Calu3 (cell line): ENCODE measurements at regions not wholly inside any gene's neighbourhood (a gene's known extent, or its start where the extent isn't known, plus 50 kb on each side); places are given as distances from the start of the nearest gene placed in this dataset.

ENCODE experiments used
- BruUV-seq: library from RNA; stranded (reverse); fragments of 400-500 nt; replicated peaks from 2 replicates; lab custom pipeline; 2021; lab: Mats Ljungman, UMichigan
- CTCF ChIA-PET: fragments of 300-600 bp; sonication (Branson Sonifier 250); formaldehyde crosslinking; loops from one replicate; lab custom pipeline; 2022; ENCODE audit warnings: antibody characterized with exemption; lab: Charles Lee
- DNase-seq: peaks from one replicate; pipeline ENCODE4 v3.0.0; 2022
- H3K27ac Mint-ChIP-seq: one replicate; pipeline ENCODE4 v1.8.0; 2022; ENCODE audit warnings: mixed read lengths; ENCODE audit not compliant: unreplicated experiment
- H3K27me3 Mint-ChIP-seq: one replicate; pipeline ENCODE4 v1.8.0; 2022; ENCODE audit warnings: mixed read lengths; ENCODE audit not compliant: unreplicated experiment
- H3K36me3 Mint-ChIP-seq: one replicate; pipeline ENCODE4 v1.8.0; 2022; ENCODE audit warnings: mild to moderate bottlenecking, moderate library complexity, mixed read lengths; ENCODE audit not compliant: insufficient read depth, unreplicated experiment
- H3K4me1 Mint-ChIP-seq: one replicate; pipeline ENCODE4 v1.8.0; 2022; ENCODE audit warnings: mild to moderate bottlenecking, low read depth, mixed read lengths; ENCODE audit not compliant: unreplicated experiment
- H3K4me3 Mint-ChIP-seq: one replicate; pipeline ENCODE4 v1.8.0; 2022; ENCODE audit warnings: mild to moderate bottlenecking, low read depth, moderate library complexity, mixed read lengths; ENCODE audit not compliant: unreplicated experiment
- H3K9me3 Mint-ChIP-seq: one replicate; pipeline ENCODE4 v1.8.0; 2022; ENCODE audit warnings: low read depth, mixed read lengths; ENCODE audit not compliant: unreplicated experiment
- intact Hi-C: fragments of 100-400 bp; cut with micrococcal nuclease; formaldehyde crosslinking; loops from one replicate; pipeline ENCODE4 v1.10.0; 2022; ENCODE audit not compliant: unreplicated experiment
- TF ChIP-seq, protein P1 (sequence below): fragments of 200-600 bp; IDR thresholded peaks from one replicate; pipeline ENCODE4 v1.8.0; 2022; ENCODE audit warnings: antibody characterized with exemption; ENCODE audit not compliant: unreplicated experiment

DNA sequence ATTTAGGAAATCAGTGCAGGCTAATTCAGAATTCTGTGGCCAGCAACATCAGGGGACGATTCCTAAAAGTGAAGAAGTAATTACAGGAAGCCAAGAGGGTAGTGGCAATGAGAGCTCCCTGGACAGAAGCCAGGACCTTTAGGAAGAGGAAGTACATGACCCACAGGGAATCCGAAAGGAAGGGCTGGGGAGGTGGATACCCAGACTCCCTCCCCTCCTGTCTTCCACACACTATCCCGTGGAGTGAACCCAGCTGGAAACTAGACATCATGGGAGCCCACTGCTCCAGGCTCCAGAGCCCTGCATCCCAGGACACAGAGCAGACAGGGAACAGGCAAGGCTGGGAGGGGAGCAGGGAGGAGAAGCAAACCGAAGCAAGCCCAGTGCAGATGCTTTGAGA is 83.0 kb downstream of the SNX5 start:
- TF ChIP-seq, protein P1, sequence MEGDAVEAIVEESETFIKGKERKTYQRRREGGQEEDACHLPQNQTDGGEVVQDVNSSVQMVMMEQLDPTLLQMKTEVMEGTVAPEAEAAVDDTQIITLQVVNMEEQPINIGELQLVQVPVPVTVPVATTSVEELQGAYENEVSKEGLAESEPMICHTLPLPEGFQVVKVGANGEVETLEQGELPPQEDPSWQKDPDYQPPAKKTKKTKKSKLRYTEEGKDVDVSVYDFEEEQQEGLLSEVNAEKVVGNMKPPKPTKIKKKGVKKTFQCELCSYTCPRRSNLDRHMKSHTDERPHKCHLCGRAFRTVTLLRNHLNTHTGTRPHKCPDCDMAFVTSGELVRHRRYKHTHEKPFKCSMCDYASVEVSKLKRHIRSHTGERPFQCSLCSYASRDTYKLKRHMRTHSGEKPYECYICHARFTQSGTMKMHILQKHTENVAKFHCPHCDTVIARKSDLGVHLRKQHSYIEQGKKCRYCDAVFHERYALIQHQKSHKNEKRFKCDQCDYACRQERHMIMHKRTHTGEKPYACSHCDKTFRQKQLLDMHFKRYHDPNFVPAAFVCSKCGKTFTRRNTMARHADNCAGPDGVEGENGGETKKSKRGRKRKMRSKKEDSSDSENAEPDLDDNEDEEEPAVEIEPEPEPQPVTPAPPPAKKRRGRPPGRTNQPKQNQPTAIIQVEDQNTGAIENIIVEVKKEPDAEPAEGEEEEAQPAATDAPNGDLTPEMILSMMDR: no peak
- intact Hi-C loops: no loop called here
- no peaks in the 10 kb centered on the region for H3K27me3 Mint-ChIP-seq
- CTCF ChIA-PET: no interaction called here
- H3K27ac Mint-ChIP-seq: no peak overlapping the region
- no TSS peak for BruUV-seq
- no peak for DNase-seq
- no peaks in the 10 kb centered on the region for H3K4me1 Mint-ChIP-seq
- peaks cover 6% of the 10 kb centered on the region for H3K9me3 Mint-ChIP-seq
- no peak overlapping the region for H3K4me3 Mint-ChIP-seq
- H3K36me3 Mint-ChIP-seq: no peaks in the 10 kb centered on the region

DNA sequence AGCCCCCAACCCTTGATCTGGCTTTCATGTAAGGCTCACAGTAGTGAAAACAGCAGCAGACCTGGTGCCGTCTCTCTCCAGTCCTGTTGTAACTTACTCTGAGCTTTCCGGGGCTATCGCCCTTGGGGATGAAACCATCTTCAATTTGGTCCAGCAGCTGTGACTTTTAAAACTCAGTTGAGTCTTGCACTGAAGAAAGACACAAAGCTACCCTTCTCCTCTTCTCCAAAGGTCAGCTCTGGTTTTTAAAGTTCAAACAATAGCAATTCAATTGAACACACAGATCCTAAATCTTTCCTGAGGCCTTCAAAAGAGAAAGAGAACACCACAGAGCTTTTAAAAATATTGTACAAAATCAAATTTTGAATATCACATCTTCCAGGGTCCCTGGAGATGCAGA is 83.5 kb downstream of the SNX5 start:
- no peaks in the 10 kb centered on the region for H3K4me1 Mint-ChIP-seq
- intact Hi-C loops: no loop called here
- no peak for DNase-seq
- CTCF ChIA-PET: no interaction called here
- TF ChIP-seq, protein P1: no peak
- BruUV-seq: no TSS peak
- no peak overlapping the region for H3K27ac Mint-ChIP-seq
- peaks cover 6% of the 10 kb centered on the region for H3K9me3 Mint-ChIP-seq
- no peaks in the 10 kb centered on the region for H3K36me3 Mint-ChIP-seq
- no peaks in the 10 kb centered on the region for H3K27me3 Mint-ChIP-seq
- H3K4me3 Mint-ChIP-seq: no peak overlapping the region

DNA sequence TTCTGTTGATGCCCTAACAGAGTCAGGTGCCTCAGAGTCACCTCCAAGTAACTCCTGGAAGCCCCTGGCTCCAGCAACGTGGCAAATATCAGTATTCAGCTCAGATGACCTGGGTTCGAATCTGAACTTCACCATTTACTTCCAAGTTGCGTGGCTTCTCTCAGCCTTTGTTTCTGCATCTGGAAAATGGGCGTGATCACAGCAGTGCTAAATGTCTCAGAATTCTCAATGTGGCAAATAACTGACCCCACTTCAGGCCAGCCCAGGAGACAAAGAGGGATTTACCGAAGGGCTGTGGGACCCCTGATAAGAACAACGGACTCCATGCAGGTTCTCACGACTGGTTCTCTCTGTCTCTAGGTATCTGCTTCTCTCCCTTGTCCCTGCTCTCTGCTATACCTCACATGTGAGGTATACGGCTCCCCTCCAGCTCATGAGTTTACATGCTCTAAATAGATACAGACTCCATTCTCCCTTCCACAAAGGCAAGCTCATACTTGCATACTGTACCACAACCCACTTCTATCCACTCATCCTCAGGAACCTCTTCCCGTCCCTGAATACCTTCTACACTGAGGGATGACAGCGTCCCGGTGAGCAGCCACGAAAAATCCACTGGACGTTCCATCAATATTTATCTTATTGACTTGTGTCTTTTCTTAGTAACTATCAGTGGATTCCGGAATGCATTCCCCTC is 84.1 kb downstream of the SNX5 start:
- CTCF ChIA-PET: no interaction called here
- Mint-ChIP-seq H3K9me3 (peaks cover 2% of the 10 kb centered on the region), H3K36me3 (no peaks in the 10 kb centered on the region), H3K27me3 (no peaks in the 10 kb centered on the region), H3K27ac (no peak overlapping the region), H3K4me3 (no peak overlapping the region), H3K4me1 (no peaks in the 10 kb centered on the region)
- BruUV-seq: no TSS peak
- intact Hi-C loops: no loop called here
- DNase-seq: no peak
- TF ChIP-seq, protein P1: no peak

DNA sequence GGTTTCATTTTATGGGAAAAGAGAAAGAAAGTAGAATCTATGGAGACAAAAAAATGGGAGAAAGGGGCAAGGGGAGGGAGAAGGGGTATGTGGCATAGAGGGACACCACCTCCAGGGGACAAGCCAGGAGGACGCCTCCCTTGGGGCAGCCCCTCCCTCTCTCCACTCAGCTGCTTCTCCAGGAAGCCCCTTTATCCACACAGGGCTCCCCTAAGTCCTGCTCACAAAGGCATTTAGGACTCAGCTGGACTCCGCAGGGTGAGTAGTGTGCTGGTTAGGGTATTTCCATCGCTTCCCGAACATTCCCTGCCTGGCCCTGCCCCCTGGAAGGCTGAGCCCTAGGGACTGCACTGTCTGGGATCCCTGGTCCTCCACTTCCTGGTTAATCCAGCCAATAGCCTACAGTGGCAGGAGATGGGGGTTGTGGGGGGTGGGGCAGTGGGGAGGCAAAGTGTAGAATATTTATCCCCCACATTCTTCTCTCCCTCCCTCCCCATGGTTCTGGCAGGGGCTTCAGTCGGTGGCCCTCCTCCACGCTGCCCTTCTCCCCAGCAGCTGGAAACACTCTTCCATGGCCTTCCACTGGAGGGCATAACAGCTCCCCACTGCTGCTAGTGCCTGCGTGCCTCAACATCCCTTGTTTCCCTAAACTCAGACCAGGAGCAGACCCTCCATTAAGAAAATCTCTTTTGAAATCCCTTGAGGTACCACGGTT is 84.8 kb downstream of the SNX5 start:
- Mint-ChIP-seq H3K4me3 (no peak overlapping the region), H3K9me3 (no peaks in the 10 kb centered on the region), H3K36me3 (no peaks in the 10 kb centered on the region), H3K27ac (no peak overlapping the region), H3K4me1 (no peaks in the 10 kb centered on the region), H3K27me3 (no peaks in the 10 kb centered on the region)
- BruUV-seq: no TSS peak
- TF ChIP-seq, protein P1: no peak
- DNase-seq: no peak
- intact Hi-C loops: no loop called here
- CTCF ChIA-PET: no interaction called here
